OCI-LY1 (cell line): ENCODE measurements at regions not wholly inside any gene's neighbourhood (a gene's known extent, or its start where the extent isn't known, plus 50 kb on each side); places are given as distances from the start of the nearest gene placed in this dataset.

Source experiments
- H2AFZ ChIP-seq: fragments of 200-600 bp; sonication (generic), shearing (Covaris generic); 2 replicates; pipeline ENCODE4 v1.6.0; 2014; ENCODE audit warnings: antibody characterized with exemption, mild to moderate bottlenecking, low read length
- H3F3A ChIP-seq: fragments of 200-600 bp; sonication (generic), shearing (Covaris generic); 2 replicates; pipeline ENCODE4 v1.6.0; 2014; ENCODE audit warnings: mild to moderate bottlenecking, antibody characterized with exemption, low read length, moderate library complexity; ENCODE audit not compliant: insufficient read depth
- H3K27ac ChIP-seq: fragments of 200-600 bp; sonication (generic); 2 replicates; pipeline ENCODE4 v1.5.1; 2014; ENCODE audit warnings: low read length, mixed run types, mild to moderate bottlenecking, low read depth; ENCODE audit not compliant: poor library complexity, severe bottlenecking
- H3K27me3 ChIP-seq: fragments of 200-600 bp; sonication (generic); 2 replicates; pipeline ENCODE4 v1.6.0; 2014; ENCODE audit warnings: antibody characterized with exemption, mild to moderate bottlenecking, low read length, moderate library complexity; ENCODE audit not compliant: insufficient read depth
- H3K36me3 ChIP-seq: fragments of 200-600 bp; sonication (generic); 2 replicates; pipeline ENCODE4 v1.6.1; 2014; ENCODE audit warnings: mild to moderate bottlenecking, antibody characterized with exemption, low read length, moderate library complexity, mixed read lengths; ENCODE audit not compliant: insufficient read depth
- H3K4me1 ChIP-seq: fragments of 200-600 bp; sonication (generic); 2 replicates; pipeline ENCODE4 v1.5.1; 2014; ENCODE audit warnings: mild to moderate bottlenecking, low read length, moderate library complexity; ENCODE audit not compliant: insufficient read depth, severe bottlenecking
- H3K4me2 ChIP-seq: fragments of 200-600 bp; sonication (generic), shearing (Covaris generic); 2 replicates; pipeline ENCODE4 v1.6.1; 2014; ENCODE audit warnings: low read length
- H3K4me3 ChIP-seq: fragments of 200-600 bp; sonication (generic); 2 replicates; pipeline ENCODE4 v1.5.1; 2014; ENCODE audit warnings: low read length, low read depth, mild to moderate bottlenecking, mixed read lengths; ENCODE audit not compliant: poor library complexity, severe bottlenecking
- H3K79me2 ChIP-seq: fragments of 200-600 bp; shearing (Covaris generic); 2 replicates; pipeline ENCODE4 v1.6.1; 2016; ENCODE audit warnings: mixed run types, low read length, mixed read lengths; ENCODE audit not compliant: insufficient read depth
- H3K9ac ChIP-seq: fragments of 200-600 bp; sonication (generic), shearing (Covaris generic); 2 replicates; pipeline ENCODE4 v1.6.1; 2014; ENCODE audit warnings: mild to moderate bottlenecking, low read length, mixed read lengths
- H3K9me2 ChIP-seq: fragments of 200-600 bp; sonication (generic), shearing (Covaris generic); 2 replicates; pipeline ENCODE4 v1.6.1; 2014; ENCODE audit warnings: low read depth, mild to moderate bottlenecking, low read length, mixed read lengths
- H3K9me3 ChIP-seq: fragments of 200-600 bp; shearing (Covaris generic); 2 replicates; pipeline ENCODE4 v1.6.1; 2014; ENCODE audit warnings: low read length, mixed read lengths
- H4K20me1 ChIP-seq: fragments of 200-600 bp; sonication (generic), shearing (Covaris generic); 2 replicates; pipeline ENCODE4 v1.6.0; 2016; ENCODE audit warnings: mild to moderate bottlenecking, low read length; ENCODE audit not compliant: insufficient read depth
- CTCF ChIP-seq: fragments of 200-600 bp; sonication (generic), shearing (Covaris generic); IDR thresholded peaks from 2 replicates; pipeline ENCODE4 v1.5.1; 2017; ENCODE audit warnings: mild to moderate bottlenecking, antibody characterized with exemption, low read length, moderate library complexity, mixed read lengths
- EZH2 ChIP-seq: fragments of 200-600 bp; sonication (generic), shearing (Covaris generic); IDR thresholded peaks from 2 replicates; pipeline ENCODE4 v1.8.0; 2017; ENCODE audit warnings: borderline replicate concordance, mixed run types, mild to moderate bottlenecking, antibody characterized with exemption, low read length, moderate library complexity, mixed read lengths

GRCh38 chr16:86432048-86432447, 78.3 kb upstream of the FOXF1 start:
- Histone ChIP-seq H3F3A (no peaks in the 10 kb centered on the region), H3K27me3 (peaks cover 5% of the 10 kb centered on the region; the same call in 1 of the 2 replicates), H3K36me3 (no peaks in the 10 kb centered on the region), H3K27ac (no peak overlapping the region), H3K9me2 (no peaks in the 10 kb centered on the region), H3K9me3 (no peaks in the 10 kb centered on the region), H3K4me3 (no peak overlapping the region), H3K9ac (no peak overlapping the region), H3K4me2 (no peak overlapping the region), H4K20me1 (no peaks in the 10 kb centered on the region), H2AFZ (no peak overlapping the region), H3K79me2 (no peaks in the 10 kb centered on the region), H3K4me1 (no peaks in the 10 kb centered on the region)
- no peak for TF ChIP-seq CTCF

- Histone ChIP-seq H3K9me2 (no peaks in the 10 kb centered on the region), H3K79me2 (no peaks in the 10 kb centered on the region)
Observed at GRCh38 chr16:86432691-86433090, 77.6 kb upstream of the FOXF1 start.

DNA sequence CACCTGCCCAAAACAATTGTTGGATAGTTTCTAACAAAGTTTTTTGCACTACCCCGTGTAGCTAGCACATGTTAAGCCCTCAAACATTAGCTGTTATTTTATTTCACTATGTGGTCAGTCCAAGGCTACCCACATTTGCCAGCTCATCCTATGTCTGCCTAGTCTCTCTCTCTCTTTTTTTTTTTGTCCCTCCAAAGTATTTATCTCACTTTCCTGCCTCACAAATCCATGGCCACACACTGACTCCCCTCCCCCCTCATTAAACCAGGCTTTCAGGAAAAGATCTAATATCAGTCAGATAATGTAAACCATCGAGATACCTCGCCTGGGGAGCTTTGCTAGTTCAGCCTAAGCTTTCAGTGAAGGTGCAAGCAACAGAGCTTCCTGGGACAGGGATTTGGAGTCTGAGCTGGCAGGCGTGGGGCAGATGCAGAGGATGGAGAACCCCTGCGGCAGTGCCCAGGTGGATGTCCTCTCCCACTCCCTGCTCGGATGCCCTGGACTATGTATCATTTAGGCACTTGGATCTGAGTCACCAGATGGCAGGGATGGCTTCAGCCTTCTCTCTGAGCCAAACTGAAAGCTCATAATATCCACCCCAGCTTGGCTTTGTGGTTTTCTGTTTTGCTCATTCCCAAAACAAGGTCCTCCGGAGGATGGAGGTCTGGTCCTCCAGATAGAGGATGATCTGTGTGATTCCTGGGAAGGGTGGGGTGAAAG, 73.7 kb upstream of the FOXF1 start:
- no peaks in the 10 kb centered on the region for H4K20me1 ChIP-seq
- no peaks in the 10 kb centered on the region for H3K79me2 ChIP-seq
- H3F3A ChIP-seq, result no peaks in the 10 kb centered on the region
- no peaks in the 10 kb centered on the region for H3K9me3 ChIP-seq
- H3K4me2 ChIP-seq, result no peak overlapping the region
- H3K4me3 ChIP-seq, result no peak overlapping the region
- no peak overlapping the region for H3K9ac ChIP-seq
- TF ChIP-seq EZH2 (no peak), CTCF (no peak)
- H3K9me2 ChIP-seq, result no peaks in the 10 kb centered on the region
- peaks cover 5% of the 10 kb centered on the region; the same call in 1 of the 2 replicates for H3K27me3 ChIP-seq
- H3K4me1 ChIP-seq, result no peaks in the 10 kb centered on the region
- H2AFZ ChIP-seq, result no peak overlapping the region
- no peaks in the 10 kb centered on the region for H3K36me3 ChIP-seq
- no peak overlapping the region for H3K27ac ChIP-seq

More at GRCh38 chr16:86432691-86433090, 77.6 kb upstream of the FOXF1 start:
- Histone ChIP-seq H3K36me3 (no peaks in the 10 kb centered on the region), H3K4me3 (no peak overlapping the region), H3K27ac (no peak overlapping the region), H3K9me3 (no peaks in the 10 kb centered on the region), H3K4me2 (no peak overlapping the region), H3K9ac (no peak overlapping the region), H2AFZ (no peak overlapping the region), H3K4me1 (no peaks in the 10 kb centered on the region), H4K20me1 (no peaks in the 10 kb centered on the region), H3K27me3 (peaks cover 5% of the 10 kb centered on the region; the same call in 1 of the 2 replicates), H3F3A (no peaks in the 10 kb centered on the region)
- TF ChIP-seq EZH2 (no peak), CTCF (no peak)
